DMS 273 (cell line): ENCODE measurements at regions not wholly inside any gene's neighbourhood (a gene's known extent, or its start where the extent isn't known, plus 50 kb on each side); places are given as distances from the start of the nearest gene placed in this dataset.
"Not testable (repeated sequence)": the region's sequence is repeated elsewhere in the genome, so short reads cannot be mapped to it uniquely, and the experiment has no call there.

Experiments
- DNase-seq: peaks from one replicate; lab custom pipeline; 2025; ENCODE audit not compliant: unreplicated experiment; lab: John Stamatoyannopoulos, UW

DNA sequence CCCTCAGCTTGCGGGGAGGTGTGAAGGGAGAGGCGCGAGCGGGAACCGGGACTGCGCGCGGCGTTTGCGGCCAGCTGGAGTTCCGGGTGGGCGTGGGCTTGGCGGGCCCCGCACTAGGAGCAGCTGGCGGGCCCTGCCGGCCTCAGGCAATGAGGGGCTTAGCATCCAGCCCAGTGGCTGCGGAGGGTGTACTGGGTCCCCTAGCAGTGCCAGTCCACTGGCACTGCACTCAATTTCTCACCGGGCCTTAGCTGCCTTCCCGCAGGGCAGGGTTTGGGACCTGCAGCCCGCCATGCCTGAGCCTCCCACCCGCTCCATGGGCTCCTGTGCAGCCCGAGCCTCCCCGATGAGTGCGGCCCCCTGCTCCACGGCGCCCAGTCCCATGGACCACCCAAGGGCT, 163.5 kb upstream of the PTCH1 start:
- DNase-seq, result not testable (repeated sequence)

DNA sequence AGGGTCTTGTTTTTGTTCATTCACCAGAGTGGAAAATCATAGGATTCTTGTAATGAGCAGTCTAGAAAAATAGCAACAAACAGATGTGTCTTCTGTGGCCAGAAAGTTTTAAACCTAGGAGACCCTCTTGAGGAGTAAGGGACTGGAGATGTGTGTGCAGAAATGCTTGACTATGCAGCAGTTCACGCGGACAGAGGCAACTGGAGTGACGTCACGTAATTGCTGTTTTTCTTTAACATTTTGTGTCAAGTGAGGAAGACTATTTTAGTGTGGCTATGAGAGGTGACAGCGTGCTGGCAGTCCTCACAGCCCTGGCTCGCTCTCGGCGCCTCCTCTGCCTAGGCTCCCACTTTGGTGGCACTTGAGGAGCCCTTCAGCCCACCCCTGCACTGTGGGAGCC, 163.1 kb upstream of the PTCH1 start:
- no peak for DNase-seq

DNA sequence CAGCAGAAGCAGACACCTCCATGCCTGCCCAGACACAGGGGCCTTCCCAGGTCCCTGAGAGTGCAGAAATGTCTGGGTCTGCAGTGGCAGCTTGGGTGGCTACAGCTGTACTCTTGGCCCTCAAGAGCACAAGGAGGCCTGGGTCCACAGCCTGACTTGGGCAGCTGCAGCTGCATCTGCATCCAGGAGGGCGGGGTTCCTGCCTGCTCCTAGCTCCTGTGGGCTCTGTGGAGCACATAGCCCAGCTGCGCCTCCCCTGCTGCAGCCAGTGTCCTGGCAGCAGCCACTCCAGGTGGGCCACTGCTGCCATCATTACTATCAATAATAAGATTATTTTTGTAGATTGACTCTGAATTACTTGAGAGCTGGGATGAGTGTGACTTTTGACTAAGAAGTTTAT, 162.0 kb upstream of the PTCH1 start:
- no peak for DNase-seq

DNA sequence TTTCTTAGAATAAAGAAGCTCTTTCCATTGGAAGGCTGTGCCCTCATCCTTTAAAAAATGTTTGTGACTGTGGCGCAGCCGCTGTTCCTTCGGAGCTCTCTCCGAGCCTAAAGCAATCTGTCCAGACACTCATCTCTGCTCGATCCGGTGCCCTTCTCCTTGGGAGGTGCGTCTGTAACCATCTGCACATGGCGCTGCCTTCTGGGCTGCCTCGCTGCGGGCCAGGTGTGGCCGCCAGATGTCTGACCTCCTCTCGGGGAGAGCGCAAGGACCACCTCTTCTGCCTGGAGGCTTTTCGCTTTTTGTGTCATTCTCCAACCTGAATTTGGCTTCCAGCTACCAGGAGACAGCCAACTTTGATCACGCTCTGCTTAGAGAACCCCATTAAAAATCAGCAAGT, 153.4 kb upstream of the PTCH1 start:
- DNase-seq, result peak; percentile 90

DNA sequence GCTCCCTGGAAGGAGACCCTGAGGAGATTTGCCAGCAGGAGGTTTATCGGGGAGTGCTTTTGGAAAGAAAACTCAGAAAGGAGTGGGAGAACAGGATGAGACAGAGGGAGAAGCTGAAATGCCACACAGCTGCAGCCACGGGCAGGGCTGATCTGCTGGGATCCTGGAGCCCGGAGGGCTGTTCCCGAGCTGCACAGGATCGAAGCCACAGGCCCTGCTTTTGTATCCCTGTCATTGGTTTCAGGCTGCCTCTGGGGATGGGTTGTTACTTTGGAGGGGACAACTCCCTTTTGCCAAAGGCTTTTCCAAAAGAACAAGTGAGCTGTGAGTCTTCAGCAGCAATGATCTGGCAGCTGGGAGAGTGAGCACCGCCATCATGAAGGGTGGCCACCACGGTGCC, 152.5 kb upstream of the PTCH1 start:
- DNase-seq, result no peak

DNA sequence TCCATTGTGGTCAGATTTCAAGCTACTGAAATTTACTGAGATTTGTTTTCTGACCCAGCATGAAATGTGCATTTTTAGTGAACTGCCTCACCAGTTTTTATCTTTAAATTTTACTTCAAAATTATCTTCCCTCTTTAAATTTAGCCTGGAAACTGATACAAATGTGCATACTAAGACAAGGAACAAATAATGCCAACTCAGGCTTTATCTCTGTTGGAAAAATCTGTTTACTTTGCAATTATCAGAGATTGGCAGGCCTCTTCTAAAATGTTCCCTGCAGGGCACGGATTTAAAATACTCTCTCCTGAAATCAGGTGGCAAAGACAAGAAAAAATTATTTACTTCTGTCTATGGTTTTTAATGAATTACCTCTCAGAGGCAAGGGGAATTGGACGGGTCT, 151.0 kb upstream of the PTCH1 start:
- no peak for DNase-seq

DNA sequence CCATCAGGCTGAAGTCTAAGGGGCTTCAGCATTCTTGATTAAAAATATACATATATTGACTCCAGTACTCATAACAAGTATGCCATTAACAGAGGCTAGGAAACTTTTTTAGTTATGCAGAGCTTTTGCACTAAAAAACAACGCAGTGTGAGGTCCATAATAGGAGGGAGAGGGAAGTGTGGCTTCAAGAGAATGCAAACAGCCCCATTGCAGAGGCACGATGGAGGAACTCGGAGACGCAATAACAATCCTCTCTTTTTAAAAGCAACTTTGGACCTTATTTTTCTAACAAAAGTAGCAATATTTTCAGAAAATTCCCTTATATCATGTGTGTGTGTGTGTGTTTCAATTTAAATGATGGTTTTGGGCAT, 150.0 kb upstream of the PTCH1 start:
- DNase-seq, result no peak

DNA sequence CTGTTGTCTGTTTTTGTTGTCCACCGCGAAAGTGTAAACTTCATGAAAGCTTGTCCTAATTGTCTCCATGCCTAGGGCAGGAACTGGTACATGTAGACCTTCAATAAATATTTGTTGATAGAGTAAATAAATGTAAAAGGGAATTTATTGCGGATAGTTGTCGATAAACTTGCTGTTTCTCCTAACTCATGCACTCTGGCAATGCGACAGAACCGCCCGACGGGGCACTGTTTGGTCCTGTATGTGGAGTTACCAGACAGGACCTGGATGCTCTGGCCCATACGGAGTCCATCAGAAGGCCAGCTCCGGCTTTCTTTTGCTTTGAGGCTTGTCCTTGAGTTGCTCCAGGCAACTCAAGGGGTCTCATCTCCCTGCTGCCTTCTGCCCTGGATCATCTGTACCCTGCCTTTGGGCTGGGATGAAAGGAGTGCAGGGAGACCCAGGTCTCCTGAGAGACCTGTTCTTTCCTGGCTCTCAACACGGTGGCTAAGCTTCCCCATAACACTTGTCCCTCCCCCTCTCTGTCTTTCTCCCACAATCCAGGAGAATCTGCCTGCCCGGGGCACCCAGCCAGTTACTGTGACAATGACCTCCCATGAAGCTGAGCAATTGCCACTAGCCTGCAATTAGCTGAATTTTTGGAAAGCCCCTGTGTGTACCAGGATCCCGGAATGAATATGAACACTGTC, 149.5 kb upstream of the PTCH1 start:
- no peak for DNase-seq

DNA sequence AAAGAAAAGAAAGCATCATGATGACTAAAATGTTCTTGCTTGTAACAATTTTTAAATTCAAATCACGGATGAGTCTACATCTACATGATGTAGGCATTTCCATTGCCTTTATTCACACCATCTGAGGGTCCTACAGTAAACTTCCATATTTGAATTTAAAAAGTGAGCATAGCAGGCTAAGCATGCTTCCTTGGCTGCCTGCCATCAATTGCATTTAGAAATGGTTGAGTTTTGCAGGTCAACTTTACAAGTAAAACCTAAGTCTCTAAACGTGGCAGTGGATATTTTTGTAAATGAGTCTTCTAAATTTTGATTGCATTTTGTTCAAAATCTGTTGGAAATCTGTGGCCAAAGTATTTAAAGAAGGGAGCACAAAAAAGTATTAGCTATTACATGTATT, 136.5 kb upstream of the PTCH1 start:
- DNase-seq, result no peak

DNA sequence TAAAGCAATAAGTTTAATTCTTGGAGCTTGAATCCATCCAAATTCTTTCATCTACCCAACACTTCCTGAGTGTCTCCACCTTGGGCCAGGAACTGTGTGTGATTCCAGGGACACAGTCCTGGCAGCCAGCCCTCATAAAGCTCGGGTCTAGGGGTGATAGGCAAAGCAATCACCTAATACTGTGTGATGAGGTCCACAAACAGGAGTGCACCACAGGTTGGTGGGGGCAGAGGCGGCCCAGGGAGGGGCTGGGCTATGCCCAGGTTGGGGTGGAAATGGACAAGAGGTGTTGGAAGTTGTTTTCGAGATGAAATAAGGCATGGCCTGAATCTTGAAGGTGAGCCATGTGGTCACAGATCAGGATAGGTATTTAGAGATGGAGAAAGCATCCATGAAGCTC, 133.9 kb upstream of the PTCH1 start:
- no peak for DNase-seq

DNA sequence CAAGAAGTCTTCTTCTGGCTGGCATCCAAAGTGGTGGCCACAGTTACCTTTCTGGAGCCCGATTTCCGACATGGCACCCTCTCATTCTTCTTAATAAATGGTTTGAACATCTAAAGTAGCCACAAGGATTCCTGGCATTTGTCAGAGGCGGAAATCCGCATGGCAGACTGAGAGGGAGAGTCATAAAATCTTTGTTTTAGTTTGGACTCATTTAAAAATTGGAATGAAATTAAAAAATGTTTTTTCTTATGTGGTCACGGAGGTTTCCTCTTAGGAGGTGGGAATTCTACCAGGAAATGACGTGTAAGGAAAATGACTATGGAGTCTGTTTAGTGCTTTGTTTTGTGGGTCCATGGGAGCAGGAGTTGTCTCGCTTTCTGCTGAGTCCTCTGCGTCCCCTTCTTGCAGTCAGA, 133.0 kb upstream of the PTCH1 start:
- no peak for DNase-seq

DNA sequence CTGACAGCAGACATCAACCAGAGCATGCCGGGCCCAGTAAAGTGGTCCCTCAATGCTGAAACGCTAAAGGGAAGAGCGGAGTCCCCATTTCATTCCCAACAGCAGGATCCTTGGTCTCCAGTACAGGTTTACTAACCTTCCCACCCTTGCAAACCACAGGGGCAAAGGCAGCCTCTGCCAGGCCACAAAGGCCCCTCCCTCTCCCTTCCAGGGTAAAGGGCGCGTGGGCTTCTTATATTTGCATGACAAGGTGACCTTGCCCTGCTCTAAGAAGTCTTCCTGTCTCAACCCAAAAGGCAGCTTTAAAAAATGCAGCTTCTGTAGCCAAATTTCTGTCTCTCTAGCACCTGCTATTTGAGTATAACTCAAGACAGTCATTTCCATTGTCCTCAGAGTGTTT, 131.5 kb upstream of the PTCH1 start:
- no peak for DNase-seq

DNA sequence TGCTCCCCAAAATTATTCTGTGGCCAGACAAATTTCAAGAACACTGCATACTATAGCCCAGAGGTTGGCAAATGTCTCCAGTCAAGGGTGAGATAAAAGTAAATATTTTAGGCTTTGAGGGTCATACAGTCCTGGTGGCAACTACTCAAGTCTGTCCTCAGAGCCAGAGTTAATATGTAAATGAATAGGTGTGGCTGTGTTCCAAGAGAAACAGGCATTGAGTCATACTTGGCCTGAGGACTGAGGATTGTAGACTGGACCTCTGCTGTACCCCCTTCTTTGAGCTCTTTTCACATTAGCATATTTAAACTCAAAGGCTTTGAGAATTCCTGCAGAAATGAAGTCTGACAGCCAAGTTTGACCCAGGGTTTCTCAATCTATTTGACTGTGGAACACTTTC, 129.2 kb upstream of the PTCH1 start:
- no peak for DNase-seq

DNA sequence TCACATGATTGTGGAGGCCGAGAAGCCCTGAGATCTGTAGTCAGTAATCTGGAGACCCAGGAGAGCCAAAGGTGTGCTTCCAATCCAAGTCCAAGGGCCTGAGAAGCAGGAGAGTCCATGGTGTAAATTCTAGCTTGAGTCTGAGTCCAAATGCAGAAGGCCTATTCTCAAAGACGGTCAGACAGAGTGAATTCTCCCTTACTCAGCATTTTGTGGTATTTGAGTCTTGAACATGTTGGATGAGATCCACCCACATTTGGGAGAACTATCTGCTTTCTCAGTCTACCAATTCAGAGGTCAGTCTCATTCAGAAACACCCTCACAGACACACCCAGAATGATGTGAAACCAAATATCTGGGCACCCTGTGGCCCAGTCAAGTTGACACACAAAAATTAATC, 128.8 kb upstream of the PTCH1 start:
- no peak for DNase-seq

DNA sequence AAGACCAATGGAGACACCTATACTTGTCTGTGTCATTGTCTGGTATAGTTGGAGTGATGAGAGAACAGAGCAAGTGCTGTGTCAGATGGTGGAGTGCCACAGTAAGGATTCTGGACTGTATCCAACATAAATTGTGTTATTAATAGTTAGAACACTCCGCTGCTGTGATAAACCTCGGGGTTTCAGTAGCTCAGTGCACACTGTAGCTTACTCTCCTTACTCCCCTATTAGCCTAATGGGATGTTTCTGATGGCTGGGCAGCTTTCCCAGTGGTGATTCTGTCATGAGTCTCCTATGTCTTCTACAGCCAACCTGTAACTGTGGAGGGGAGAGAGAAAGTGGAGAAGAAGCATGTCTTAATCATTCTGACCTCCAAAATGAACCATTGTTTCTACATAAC, 127.6 kb upstream of the PTCH1 start:
- no peak for DNase-seq

DNA sequence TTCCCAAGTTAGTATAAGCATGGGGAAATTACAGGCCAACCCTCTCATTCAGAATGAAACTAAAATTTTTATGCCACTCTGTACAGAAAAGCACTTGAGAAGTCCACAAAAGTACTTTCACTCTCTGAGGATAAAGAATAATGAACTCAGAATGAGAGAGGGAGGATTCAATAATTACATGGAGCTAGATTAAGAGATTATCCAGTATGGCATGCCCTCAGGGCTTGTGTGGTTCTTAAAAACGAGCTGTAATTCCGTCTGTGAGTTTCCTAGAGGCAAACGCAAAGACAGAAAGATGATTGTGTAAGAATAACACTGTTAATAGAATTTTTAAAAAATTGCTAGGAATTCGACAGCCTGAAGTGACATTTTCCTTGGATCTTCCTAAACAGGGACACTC, 126.8 kb upstream of the PTCH1 start:
- no peak for DNase-seq

DNA sequence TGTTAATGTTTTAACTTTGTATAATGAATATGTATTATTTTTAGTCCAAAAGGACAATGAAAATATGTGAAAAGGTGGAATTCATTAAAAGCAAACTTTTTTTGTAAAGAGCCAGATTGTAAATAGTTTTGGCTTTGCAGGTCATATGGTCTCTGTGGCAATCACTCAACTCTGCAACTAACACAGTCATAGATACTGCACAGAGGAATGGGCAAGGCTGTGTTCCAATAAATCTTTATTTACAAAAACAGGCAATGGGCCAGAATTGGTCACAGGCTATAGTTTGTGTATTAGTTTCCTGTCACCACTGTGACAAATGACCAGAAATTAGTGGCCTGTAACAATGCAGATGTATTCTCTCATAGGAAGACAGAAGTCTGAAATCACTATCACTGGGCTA, 125.4 kb upstream of the PTCH1 start:
- DNase-seq, result no peak

DNA sequence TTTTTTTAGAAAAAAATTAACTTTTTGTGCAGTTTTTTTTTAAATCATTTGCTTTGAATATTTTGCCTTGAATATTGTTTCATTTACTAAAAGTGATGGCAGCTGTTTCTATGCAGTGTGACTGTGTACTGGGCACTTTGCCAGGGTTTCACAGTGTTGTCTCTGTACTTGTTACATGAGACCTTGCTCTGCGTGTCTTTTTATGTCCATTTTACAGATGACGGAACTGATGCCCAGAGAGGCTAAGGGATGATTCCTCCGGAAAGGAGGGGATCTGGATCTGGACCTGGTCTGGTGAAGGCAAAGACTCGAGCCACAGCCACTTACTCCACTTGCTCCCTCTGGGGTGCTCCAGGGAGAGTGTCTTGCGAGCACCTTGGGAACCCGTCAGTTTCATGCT, 124.8 kb upstream of the PTCH1 start:
- peak; percentile 70 for DNase-seq

DNA sequence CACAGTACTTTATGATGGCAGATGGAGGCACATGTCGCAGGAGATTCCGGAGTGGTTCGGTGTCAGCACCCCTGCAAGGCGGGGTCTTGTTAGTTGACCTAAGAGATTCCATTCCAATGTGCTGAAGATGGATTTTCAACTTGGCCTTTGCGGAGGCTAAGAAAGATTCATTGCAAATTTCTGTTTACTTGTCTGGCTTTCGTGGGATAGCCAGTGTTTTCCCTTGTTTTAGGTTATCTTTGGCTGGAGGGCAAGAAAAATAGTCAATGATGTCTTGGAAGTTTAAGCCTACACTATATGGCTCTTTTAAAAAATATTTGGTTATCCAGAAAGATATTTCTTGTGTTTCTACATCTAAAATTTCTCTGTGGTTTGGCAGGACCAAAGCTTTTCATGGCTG, 123.6 kb upstream of the PTCH1 start:
- DNase-seq, result no peak

DNA sequence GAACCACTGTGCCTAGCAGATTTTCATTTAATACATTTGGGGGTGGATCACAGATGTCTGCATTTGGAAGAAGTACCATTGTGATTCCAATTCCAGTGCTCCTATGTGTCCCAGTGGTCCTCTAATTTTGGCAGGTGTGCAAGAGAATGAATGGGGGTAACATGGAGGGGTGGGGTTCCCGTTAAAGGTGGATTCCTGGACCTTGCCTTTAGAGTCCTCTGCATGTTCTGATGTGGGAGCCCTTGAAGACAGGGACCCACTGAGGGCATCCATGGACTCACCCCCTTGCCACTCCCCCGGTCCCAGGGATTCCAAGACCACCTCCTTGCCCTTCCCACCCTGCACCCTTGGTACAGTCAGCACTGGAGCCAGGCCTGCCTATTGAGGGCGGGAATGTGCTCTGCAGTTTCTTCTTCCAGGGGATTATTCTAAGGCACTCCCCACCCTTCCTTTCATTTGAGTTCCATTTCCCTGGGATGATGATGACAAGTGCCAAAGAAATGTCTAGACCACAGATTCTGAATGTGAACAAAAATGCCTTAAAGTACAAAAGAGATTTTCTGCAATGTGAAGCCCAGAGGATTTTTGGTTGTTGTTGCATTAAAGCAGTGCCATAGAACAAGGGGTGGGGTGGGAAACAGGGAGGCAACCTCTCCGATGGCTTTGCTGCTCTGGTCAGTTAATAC, 119.4 kb upstream of the PTCH1 start:
- DNase-seq, result no peak

DNA sequence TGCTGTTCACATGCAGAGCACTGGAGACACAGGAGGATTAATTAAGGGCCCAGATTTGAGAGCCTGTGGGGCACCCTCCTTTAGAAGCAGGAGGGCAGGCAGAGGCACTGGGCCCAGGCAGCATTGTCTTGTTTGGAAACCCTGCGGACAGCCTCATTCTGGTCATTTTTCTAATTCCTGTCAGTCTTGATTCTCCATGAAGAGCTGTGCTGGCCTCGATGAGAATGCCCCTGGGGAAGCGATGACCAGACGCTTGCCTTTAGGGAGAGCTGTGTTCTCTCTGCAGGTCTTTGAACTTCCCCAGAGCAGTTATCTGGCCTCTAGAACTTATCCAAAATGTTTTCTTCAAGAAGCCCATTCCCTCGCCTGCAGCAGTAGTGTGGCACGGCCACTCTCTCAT, 117.8 kb upstream of the PTCH1 start:
- DNase-seq, result no peak

DNA sequence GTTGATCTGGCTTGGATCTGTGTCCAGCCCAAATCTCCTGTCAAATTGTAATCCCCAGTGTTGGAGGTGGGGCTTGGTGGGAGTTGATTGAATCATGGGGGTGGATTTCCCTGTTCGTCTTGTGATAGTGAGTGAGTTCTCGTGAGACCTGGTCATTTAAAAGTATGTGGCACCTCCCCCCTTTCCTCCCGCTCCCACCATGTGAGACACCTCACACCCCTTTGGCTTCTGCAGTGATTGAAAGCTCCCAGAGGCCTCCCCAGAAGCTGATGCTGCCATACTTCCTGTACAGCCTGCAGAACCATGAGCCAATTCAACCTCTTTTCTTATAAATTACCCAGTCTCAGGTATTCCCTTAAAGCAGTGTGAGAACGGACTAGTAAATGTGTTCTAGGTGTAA, 117.3 kb upstream of the PTCH1 start:
- no peak for DNase-seq

DNA sequence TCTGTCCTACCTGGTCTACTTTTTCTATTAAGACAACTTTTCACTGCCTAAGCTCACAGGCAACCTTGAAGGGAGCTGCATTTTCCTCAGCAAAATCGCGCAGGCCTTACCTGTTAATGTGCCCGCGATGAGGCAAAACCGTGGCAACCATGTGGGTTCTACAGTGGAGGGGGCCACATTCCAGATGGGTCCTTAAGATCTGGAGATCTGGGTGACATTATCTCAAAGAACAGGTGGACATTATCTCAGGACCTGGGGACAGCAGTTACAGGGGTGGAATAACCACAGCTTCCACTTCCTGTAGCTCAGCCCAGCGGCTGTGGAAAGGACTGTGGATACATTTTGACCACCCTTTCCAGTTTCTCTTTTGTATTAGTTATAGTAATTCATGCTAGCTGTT, 112.8 kb upstream of the PTCH1 start:
- DNase-seq, result no peak
